ENCODE measurements at regions not wholly inside any gene's neighbourhood (a gene's known extent, or its start where the extent isn't known, plus 50 kb on each side); places are given as distances from the start of the nearest gene placed in this dataset.

DNA sequence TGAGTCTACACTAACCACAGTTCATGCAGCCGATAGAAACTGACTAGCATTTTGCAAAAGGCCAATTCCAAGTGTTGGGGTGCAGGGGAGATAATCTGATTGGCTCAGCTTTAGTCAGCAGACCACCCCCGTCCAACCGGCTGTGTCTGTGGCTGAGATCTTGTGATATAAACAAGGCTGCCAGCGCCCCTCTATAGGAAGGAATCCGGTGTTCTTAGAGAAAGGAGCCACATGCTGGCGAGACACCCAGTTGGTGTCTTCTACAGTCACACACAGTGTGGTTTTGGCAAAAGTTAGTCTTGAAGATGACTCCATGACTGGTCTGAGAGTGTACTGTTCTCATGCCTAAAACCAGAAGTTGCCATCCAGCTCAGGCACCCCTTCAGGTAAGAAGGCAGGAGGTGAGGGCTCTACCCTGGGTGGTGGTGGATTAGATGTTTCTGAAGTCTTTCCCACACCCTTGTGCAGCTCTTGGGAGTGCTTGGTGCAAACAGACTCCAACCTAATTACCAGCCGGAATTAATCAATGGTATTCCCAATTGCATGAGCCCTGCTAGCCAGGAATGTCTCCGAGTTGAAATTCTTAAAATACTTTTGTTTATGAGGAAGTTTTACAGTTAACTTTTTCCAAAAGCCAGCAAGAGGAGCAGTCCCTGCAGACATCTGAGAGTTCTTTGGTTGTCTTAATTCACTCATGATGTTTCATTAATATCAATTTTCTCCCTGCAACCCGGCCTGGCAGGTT is 172.3 kb upstream of the IRX6 start:
- no peak for TF ChIP-seq FOSL2 (IDR thresholded peaks at IDR 0.05; ENCODE audit: borderline replicate concordance, low read depth)
- TF ChIP-seq POLR2AphosphoS5 (IDR thresholded peaks at IDR 0.05; ENCODE audit: low read depth, low read length), result no peak
- no peak for TF ChIP-seq CTCF (IDR thresholded peaks at IDR 0.05)
- TF ChIP-seq EP300 (IDR thresholded peaks at IDR 0.05; ENCODE audit: borderline replicate concordance in 1 of 2, low read depth in 1 of 2, low read length in 1 of 2), result no peak

Data from SK-N-SH (cell line).